ENCODE measurements at regions not wholly inside any gene's neighbourhood (a gene's known extent, or its start where the extent isn't known, plus 50 kb on each side); places are given as distances from the start of the nearest gene placed in this dataset.
A peak's percentile ranks its signal among the peaks of the same experiment; 100 is the strongest.

GRCh38 chr2:20138696-20139095, 86.2 kb downstream of the SDC1 start:
- DNase-seq (ENCODE audit: low read depth in 1 of 2, low spot score in 2 of 2) (no peak), FAIRE-seq (no peak)
- no peak overlapping the region for H3K4me3 ChIP-seq (ENCODE audit: extremely low read depth in 1 of 4, insufficient read depth in 2 of 4, low read depth in 3 of 4, low read length in 4 of 4)
- H2BK12ac ChIP-seq (ENCODE audit: low read depth, low read length) = peak overlapping the region; percentile 60; the same call in 1 of the 2 replicates
- ChIA-PET POLR2A (ENCODE audit: partially characterized antibody) (interaction anchor here (0.9 to 1.3 kb wide), 3 partner anchors 10 to 159 kb away, joined by 3 read pairs; no protein-coding TSS in a partner anchor), CTCF (ENCODE audit: partially characterized antibody) (interaction anchor here (0.7 to 4.8 kb wide), 22 partner anchors 10 to 483 kb away, joined by 3 to 32 read pairs (median 4); partner anchors contain the start of gene SDC1)
- H2AFZ ChIP-seq (ENCODE audit: low read length) = no peak overlapping the region
- H3K9me3 ChIP-seq (ENCODE audit: insufficient read depth in 2 of 2, low read depth in 1 of 2, low read length in 1 of 2) = no peaks in the 10 kb centered on the region
- no peak overlapping the region for H3K14ac ChIP-seq (ENCODE audit: insufficient read length)
- H2BK15ac ChIP-seq (ENCODE audit: low read length) = no peak overlapping the region
- no peaks in the 10 kb centered on the region for H3K36me3 ChIP-seq (ENCODE audit: control insufficient read depth in 2 of 4, insufficient read depth in 4 of 4, low read length in 3 of 4)
- H4K5ac ChIP-seq (ENCODE audit: insufficient read length, low read depth, low read length) = no peak overlapping the region
- TF ChIP-seq USF2 (IDR thresholded peaks at IDR 0.05; ENCODE audit: low read length) (no peak), HDAC6 (IDR thresholded peaks at IDR 0.05; ENCODE audit: low read depth, low read length) (no peak), GTF2F1 (IDR thresholded peaks at IDR 0.05; ENCODE audit: borderline replicate concordance, low read depth, low read length) (no peak), NANOG (IDR thresholded peaks at IDR 0.05; ENCODE audit: insufficient read depth, low read depth, low read length, poor library complexity, severe bottlenecking) (no peak)
- H3K4ac ChIP-seq (replicated peaks; ENCODE audit: insufficient read length, low read depth, low read length) = no peak overlapping the region
- H2AK5ac ChIP-seq (ENCODE audit: low read depth, low read length) = no peak overlapping the region
- H3K79me1 ChIP-seq (ENCODE audit: low read depth, low read length) = no peaks in the 10 kb centered on the region
- H3K23ac ChIP-seq (ENCODE audit: insufficient read length) = no peak overlapping the region
- no peak overlapping the region for H2BK5ac ChIP-seq (ENCODE audit: low read depth, low read length)
- no peak overlapping the region for H2BK20ac ChIP-seq (ENCODE audit: low read length)
- no peak overlapping the region for H4K91ac ChIP-seq (replicated peaks; ENCODE audit: insufficient read length, low read length)
- no peak overlapping the region for H3K4me2 ChIP-seq (ENCODE audit: insufficient read depth in 1 of 2, low read depth in 2 of 2, low read length in 2 of 2)
- H4K20me1 ChIP-seq (replicated peaks in 1 of 2; ENCODE audit: control insufficient read depth in 1 of 2, insufficient read depth in 2 of 2, low read length in 2 of 2) = no peaks in the 10 kb centered on the region
- 46% methylated on average over 6 of the region's 6 CpGs; no CpG with 5 or more reads in 1 of the 2 experiments for WGBS, 2 experiments (ENCODE audit: extremely low coverage in 1 of 2, insufficient coverage in 1 of 2, insufficient read length in 1 of 2, insufficient replicate concordance in 2 of 2, low coverage in 1 of 2, low lambda C conversion rate in 2 of 2, missing lambda C conversion rate in 1 of 2)
- H3K56ac ChIP-seq (replicated peaks; ENCODE audit: insufficient read length, low read depth, low read length) = no peak overlapping the region
- H3K9ac ChIP-seq (replicated peaks in 1 of 4; ENCODE audit: extremely low read depth in 1 of 4, low read depth in 3 of 4, low read length in 3 of 4) = no peak overlapping the region
- H3K27ac ChIP-seq (ENCODE audit: low read depth, low read length) = no peak overlapping the region
- peaks cover 0 to 7% (median 0%) of the 10 kb centered on the region in 4 experiments; a peak in 2 of 7 replicates for H3K27me3 ChIP-seq (replicated peaks in 1 of 4; ENCODE audit: control insufficient read depth in 3 of 4, extremely low read depth in 1 of 4, insufficient read depth in 3 of 4, low read length in 3 of 4)
- no peaks in the 10 kb centered on the region for H3K23me2 ChIP-seq (ENCODE audit: low read depth, low read length)
- H3K79me2 ChIP-seq (ENCODE audit: control insufficient read depth in 1 of 2, insufficient read depth in 2 of 2, low read length in 2 of 2) = no peaks in the 10 kb centered on the region
- no peak overlapping the region for H2BK120ac ChIP-seq (replicated peaks; ENCODE audit: low read depth, low read length)
- no peak overlapping the region for H4K8ac ChIP-seq (ENCODE audit: extremely low read depth, insufficient read depth, low read length)
- no peak overlapping the region for H3K18ac ChIP-seq (ENCODE audit: extremely low read depth, low read length)
- H3K4me1 ChIP-seq (replicated peaks in 1 of 4; ENCODE audit: control insufficient read depth in 3 of 4, insufficient read depth in 4 of 4, low read length in 3 of 4) = peaks cover 0 to 9% (median 6%) of the 10 kb centered on the region in 4 experiments; a peak in 6 of 7 replicates
